ENCODE measurements at regions not wholly inside any gene's neighbourhood (a gene's known extent, or its start where the extent isn't known, plus 50 kb on each side); places are given as distances from the start of the nearest gene placed in this dataset.
"Not testable (repeated sequence)": the region's sequence is repeated elsewhere in the genome, so short reads cannot be mapped to it uniquely, and the experiment has no call there.

DNA sequence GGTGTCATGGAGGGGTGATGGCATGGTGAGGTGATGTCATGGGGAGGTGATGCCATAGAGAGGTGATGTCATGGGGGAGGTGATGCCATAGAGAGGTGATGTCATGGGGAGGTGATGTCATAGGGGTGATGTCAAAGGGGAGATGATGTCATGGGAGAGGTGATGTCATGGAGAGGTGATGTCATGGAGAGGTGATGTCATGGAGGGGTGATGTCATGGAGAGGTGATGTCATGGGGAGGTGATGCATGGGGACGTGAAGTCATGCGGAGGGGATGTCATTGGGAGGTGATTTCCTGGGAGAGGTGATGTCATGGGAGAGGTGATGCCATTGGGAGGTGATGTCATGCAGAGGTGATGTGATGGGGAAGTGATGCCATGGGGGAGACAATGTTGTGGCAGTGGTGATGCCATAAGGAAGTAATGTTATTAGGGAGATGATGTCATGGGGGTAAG, 92.1 kb upstream of the C1orf174 start:
- DNase-seq (ENCODE audit: low spot score), result no peak

DNA sequence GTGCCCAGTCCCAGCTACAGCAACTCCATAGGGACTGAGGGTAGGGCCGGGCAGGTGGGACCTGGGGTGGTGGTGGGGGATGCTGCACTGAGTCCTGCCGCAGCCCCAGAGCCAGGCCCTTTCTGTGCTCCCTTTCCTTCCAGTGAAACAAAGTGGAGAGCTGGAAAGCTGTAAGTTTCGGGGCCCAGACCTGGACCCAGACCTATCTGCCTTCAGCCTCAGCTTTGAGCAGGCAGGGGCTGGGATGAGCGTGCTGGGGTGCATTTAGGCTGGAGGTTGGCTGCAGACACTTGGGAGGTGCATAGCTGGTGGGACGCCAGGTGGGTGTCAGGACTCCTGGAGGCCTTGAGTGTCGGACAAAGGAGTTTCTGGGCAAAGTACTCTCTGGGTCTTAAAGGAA, 92.7 kb upstream of the C1orf174 start:
- no peak for DNase-seq (ENCODE audit: low spot score)

DNA sequence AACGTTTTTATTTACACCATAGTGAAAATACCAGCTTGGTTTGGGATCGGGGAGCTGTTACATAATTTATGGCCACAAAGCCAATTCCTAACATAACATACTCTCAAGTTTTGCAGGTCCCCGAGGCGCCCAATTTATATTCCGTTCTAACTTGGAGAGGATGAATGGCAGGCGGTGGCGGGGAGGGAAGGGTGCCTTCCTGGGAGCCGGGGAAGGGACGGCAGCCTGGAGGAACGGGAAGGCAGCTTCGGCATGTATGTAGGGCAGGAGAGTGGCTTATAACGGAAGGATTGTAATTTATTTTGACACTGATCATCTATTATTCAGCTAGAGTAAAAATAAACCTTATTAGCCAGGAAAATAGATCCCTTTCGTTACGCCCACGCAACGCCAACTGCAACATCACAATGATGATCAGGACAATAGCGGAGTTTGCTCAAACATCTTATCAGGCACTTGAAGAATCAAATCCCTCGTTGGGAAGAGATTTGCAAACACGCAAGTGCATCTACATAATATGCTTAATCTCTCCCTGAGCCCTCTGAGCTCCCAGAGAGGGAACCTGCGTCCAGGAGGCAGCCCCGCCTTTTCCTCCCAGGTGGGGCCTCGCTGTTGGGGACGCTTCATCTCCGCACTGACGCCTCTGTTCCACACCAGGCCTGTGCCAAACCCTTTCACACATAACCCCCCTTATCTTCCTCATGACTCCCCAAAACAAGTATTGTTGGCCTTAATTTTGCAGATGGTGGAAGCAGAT, 93.7 kb upstream of the C1orf174 start:
- no peak for DNase-seq (ENCODE audit: low spot score)

DNA sequence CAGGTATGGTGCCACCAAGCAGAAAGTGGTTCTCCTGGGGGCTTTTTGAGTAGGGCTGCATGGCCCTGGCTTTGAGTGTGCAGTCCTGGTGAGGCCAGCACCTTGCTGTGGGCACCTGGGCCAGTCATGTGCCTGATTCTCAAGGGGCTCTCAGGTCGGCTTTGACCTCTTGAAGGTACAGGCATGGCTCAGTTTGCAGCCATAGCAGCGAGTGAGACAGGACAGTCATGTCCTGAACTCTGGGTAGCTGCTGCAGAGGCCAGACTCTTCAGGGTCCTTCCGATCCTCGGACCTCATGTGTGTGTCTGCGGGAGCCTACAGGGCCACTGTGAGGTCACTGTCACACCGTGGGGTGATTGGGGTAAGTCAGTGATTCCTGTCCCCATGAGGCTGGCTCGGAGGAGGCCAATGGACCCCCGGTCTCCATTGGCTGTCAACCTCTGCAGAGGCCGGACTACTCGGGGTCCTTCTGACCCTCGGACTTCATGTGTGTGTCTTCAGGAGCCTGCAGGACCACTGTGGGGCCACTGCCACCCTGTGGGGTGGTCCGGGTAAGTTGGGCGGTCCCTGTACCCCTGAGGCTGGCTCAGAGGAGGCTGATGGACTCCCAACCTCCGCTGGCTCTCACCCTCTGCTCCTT, 95.2 kb upstream of the C1orf174 start:
- DNase-seq (ENCODE audit: low spot score), result no peak

DNA sequence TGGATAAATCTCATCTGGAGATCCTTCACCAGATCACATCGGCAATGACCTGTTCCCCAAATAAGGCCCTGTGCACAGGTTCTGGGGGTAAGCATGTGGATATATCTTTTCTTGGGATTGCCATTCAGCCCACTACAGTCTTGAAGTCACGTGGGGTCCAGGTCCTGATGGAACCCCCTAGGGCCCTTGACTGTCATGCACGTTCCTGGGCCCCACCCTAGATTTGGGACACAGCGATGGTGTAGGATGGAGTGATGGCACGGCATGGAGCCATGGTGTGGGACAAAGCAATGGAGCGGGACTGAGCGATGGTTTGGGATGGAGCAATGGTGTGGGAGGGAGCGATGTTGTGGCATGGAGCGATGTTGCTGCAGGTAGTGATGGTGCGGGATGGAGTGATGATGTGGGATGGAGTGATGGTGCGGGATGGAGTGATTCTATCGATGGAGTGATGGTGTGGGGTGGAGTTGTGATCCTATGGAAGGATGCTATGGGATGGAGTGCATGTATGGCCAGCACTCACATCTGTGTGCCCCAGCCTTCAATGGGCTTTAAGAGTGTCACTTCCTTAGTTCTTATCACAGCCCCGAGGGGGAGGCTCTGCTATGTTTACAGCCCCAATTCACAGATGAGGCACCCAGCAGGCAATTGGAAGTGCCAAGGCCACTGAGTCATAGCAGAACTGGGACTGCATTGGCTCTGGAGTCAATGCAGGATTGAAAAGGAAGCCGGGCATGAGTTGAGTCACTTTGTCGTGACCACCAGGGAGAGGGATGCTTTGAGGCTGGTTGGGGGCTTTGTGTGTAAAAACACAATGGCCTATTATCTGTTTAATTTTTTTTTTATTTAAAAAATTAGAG, 97.0 kb upstream of the C1orf174 start:
- DNase-seq (ENCODE audit: low spot score), result no peak

DNA sequence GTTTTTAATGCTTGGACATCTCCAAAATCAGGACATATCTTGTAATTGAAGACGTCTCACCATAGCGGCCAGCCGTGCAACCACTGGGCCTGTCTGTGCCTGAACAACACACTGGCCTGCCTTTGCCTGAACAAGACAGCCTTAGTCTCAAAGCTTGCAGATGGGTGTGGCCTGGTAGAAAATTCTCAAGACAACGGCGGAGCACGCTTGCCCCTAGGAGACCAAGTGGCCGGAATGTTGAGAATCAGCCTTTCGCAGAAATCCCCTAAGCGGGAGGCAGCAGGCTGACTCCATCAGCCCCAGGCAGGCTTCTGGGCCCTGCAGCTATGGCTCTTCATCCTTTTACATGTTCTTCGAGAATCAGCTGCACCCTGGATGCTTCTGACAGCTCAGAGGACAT, 98.0 kb upstream of the C1orf174 start:
- no peak for DNase-seq (ENCODE audit: low spot score)

DNA sequence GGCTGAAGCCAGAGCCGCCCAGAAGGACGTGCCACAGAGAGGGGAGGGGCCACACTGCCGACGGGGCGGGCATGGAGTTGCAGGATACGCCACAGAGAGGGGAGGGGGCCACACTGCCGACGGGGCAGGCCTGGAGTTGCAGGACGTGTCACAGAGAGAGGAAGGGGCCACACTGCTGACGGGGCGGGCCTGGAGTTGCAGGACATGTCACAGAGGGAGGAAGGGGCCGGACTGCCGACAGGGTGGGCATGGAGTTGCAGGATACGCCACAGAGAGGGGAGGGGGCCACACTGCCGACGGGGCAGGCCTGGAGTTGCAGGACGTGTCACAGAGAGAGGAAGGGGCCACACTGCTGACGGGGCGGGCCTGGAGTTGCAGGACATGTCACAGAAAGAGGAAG, 99.4 kb upstream of the C1orf174 start:
- not testable (repeated sequence) for DNase-seq (ENCODE audit: low spot score)

DNA sequence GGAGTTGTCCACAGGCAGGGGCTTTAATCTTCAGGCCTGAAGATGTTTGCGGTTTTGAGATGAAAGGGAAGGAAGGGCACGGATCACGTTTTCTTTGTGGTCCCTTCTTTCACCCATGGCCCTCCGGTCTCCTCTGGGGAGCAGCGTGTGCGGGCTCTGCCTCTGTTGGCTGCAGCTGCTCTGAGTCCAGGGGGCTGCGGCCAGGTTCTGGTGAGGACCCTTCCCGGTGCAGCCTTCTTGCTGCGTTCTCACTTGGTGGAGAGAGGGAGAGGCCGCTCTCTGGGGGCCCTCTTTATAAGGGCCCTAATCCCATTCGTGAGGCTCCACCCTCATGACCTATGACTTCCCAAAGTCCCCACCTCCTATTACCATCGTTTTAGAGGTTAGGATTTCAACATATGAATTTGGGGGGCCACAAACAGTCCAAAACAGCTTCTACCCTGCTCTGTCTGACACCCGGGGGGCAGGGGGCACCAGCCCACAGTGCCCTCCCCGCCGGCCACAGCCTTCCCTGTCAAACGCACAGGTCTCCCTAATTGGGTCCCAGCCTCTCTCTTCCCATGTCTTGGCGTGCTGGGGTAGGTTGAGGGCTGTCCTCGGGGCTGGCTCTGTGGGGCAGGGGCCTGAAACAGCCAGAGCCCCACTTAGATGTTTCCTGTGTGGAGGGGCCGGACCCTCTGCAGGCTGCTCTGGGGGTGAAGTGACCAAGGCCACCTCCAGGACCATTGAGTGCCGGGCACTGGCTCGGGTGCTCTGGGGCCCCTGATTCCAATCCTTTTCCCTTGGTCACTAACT, 100.1 kb upstream of the C1orf174 start:
- DNase-seq (ENCODE audit: low spot score), result no peak

DNA sequence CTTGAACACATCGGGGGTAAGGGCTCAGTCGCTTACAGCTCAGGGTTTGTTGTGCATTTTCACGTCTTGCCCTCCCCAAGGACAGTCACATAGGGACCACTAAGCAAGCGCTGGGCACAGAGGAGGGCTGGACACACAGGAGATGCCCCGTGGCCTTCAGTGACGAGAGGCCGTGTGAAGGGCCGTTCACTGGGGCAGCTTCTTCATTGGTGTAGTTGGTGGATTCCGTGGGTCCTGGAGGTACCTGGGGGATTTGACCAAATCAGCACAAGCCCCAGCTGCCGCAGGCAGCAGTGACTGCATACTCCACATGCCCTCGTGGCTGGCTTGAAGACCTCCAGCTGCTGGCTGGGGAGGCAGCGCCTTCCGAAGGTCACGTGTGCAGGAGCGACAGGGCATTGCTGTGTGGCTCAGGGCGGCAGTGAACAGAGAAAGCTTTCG, 100.8 kb upstream of the C1orf174 start:
- no peak for DNase-seq (ENCODE audit: low spot score)

DNA sequence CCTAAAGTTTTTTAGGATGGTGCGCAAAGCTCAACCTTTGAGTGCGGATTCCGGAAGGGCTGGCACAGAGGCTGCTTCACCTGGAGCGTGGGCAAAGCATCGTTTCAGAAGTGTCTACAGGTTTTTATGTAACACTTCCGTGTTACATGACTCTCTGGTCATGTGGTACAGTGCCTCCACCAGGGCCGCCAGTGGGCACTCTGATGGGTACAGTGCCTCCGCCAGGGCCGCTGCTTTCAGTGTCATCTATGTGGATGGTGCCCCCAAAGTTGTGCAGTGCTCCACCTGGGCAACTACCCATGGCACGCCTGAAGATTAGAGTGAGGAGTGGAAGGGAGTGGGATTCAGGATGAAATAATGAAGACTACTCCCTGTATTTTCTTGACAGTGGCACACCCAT, 101.4 kb upstream of the C1orf174 start:
- DNase-seq (ENCODE audit: low spot score), result no peak

DNA sequence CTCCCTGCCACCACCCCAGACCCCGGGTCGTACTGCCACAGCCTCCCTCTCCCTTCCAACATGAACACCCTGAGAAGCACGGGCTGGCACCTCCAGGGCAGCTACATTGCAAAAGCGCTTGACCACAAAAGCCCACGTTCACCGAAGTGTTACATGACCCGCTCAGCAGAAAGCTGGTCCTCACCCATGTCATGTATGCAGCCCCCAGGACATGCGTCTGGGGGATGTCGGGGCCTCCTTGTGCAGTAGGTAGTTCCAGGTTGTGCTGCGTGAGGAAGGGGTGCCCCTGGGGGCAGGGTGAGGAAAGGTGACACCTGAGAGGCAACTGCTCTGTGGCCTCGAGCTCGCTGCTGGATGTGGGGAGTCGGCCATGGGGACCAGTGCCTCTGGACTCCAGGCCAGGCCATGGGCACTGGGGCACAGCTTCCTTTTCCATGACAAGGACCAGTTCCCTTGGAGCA, 102.0 kb upstream of the C1orf174 start:
- no peak for DNase-seq (ENCODE audit: low spot score)

DNA sequence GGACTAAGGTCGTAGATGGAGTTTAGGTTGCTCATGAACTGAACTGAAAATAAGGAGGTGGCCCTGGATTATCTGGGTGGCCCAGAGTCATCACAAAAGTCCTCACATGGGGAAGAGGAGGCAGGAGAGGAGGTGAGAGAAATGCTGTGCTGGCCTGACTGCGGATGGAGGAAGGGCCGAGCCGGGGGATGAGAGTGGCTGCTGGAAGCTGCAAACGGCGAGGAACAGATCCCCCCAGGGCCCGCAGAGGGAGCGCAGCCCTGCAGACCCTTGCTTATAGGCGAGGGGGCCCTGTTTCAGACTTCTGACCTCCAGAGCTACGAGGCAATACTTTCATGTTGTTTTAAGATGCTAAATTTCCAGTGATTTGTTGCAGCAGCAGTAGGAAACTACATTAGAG, 102.7 kb upstream of the C1orf174 start:
- DNase-seq (ENCODE audit: low spot score), result no peak

DNA sequence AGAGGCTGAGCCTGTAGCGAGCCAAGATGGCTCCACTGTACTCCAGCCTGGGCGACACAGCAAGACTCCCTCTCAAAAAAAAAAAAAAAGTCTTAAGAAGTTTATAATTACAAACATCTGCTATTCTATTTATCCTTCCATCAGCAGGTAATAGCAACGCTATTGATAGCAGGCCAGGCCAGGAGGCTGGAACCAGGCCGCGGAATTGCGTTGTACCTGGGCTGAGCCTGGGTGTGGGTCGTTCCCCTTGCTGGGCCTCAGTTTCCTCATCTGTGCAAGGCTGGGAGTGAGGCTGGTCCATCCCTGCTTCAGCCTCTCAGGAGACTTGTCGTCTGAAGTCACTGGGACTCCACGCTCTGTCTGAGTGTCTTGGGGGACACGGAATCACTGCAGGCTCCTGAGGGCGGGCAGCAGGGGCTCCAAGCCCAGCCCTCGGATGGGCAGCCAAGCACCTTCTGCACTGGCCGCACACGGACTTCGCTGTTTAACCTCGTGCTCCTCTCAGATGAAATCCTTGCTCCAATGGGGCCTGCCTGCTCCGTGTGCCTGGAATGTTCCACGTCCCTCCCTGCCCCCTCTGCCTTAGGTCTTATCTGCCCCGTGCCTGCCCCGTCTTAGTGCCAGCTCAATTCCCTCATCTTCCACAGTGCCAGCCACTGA, 103.9 kb upstream of the C1orf174 start:
- DNase-seq (ENCODE audit: low spot score), result no peak

DNA sequence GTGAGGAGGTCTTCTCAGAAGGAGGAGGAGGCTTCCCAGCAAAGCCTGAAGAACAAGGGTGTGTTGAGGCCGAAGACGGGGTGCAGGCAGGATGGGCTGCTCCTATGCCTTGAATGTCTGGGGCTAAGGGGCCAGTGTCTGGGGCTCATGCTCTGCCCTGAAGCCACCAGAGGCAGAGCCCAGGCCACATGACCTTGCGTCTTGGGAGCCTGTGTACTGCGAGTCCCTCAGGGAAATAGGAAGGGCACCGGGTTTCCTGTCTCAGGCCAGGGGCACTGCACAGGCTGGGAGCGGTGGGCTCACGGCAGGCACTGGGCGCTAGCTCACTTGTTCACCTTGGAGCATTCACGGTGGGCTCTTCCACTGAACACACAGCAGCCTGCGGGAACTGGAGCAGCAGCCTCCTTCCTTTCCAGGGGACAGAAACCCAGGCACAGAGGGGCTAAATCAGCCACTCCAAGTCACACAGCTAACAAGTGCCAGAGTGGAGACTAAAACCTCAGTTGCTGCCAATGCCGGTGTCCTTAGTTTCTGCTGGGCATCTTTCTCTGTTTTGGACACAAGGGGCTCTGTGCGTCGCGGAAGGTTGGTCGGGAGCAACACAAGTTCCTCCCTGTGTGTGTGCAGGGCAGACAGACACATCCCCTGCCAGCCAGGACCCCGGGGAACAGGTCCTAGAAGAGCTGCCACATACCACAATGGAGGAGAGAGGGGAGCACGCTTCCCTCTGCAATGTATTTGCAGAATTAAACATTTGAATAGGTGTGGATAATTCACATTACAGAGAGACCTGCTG, 104.8 kb upstream of the C1orf174 start:
- DNase-seq (ENCODE audit: low spot score), result no peak

DNA sequence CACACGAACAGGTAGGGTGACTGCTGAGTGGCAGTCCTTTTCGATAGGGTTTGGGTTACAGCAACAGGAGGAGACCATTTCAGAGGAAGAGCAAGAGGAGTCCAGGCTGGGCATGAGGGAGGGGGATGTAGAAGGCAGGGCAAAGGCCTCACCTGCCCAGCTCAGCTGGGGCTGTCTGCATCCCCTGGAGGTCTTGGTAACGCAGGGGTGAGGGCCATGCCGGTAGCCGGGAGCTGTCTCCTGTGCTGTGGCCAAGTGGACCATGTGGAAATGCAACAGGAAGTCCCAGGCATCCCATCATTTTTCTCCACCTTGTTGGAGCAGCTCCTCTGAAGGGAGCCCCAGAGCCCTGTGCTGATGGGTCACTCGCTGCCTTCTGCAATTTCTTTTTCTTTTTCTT, 105.4 kb upstream of the C1orf174 start:
- no peak for DNase-seq (ENCODE audit: low spot score)

DNA sequence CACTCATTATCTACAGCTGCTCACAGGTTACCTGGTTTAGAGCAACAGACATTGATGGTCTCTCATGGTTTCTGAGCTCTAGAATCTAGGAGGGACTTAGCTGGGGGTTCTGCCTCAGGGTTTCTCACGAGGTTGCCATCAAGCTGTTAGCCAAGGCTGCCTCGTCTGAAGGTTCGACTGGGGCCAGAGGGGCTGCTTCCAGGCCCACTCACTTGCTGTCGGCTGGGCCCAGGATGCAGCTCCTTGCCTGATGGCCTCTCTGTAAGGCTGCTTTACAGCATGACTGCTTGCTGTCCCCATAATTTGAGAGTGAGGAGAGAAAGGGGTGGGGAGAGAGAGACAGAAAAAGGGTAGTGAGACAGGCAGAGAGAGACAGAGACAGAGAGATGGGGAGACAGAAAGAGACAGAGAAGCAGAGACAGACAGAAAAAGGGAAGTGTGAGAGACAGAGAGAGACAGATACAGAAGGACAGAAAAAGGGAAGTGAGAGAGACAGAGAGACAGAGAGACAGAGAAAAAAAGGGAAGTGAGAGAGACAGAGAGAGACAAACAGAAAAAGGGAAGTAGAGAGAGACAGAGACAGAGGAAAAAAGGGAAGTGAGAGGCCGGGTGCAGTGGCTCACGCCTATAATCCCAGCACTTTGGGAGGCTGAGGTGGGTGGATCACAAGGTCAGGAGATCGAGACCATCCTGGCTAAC, 106.8 kb upstream of the C1orf174 start:
- no peak for DNase-seq (ENCODE audit: low spot score)

DNA sequence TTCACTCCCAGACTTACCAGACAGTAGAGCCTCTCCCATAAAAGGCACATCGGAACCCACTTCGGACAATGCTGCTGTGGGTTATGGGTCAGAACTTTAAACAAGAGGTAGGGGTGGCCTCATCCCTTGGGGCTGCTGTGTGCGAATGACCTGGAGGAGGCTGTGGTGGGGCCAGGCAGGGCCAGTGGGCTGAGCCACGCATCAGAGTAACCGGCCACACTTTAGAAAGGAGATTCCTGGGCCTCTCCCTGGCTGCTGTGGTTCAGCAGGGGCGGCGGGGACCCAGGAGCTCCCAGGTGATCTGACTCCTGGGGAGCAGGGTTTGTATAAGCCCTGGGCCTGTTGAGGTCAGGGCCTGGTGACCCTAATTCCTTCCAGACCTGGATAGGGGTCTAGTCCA, 110.2 kb upstream of the C1orf174 start:
- no peak for DNase-seq (ENCODE audit: low spot score)

DNA sequence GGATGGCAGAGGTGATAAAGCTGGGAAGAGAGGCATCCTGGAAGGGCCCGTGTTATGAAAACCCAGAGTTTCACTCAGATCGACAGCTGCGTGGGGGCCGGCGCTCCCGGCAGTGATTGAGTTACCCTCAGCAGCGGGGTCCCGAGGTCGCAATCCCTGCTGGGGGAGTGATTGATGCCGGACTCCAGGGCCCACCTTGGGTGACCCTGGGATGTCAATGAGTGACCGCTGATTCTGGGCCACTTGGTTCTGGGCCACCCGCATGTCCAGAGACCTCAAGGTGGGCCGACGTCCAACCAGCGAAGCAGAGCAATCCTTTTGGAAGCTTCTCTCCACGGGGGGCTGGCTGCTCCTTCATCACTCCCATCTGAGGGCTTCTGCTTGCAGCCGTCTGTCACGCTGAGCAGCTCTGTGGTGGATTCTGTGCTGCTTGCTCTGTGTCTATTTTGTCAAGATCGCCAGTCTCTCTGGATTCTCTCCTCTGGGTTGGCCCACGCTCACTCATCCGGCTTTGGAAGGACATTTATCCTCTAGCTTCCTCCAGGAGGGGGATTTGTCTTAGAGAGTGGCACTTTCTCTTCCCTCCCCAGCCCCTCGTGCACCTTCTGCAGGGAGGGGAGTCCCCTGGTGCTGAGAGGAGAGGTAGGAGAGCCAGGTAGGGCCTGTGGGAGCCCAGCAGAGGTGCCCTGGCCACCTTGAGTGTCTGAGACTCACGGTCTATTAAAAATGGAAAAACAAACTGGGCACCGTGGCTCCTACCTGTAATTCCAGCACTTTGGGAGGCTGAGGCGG, 110.9 kb upstream of the C1orf174 start:
- no peak for DNase-seq (ENCODE audit: low spot score)

All from HuH-7 (cell line).